ENCODE measurements at regions not wholly inside any gene's neighbourhood (a gene's known extent, or its start where the extent isn't known, plus 50 kb on each side); places are given as distances from the start of the nearest gene placed in this dataset.

DNA sequence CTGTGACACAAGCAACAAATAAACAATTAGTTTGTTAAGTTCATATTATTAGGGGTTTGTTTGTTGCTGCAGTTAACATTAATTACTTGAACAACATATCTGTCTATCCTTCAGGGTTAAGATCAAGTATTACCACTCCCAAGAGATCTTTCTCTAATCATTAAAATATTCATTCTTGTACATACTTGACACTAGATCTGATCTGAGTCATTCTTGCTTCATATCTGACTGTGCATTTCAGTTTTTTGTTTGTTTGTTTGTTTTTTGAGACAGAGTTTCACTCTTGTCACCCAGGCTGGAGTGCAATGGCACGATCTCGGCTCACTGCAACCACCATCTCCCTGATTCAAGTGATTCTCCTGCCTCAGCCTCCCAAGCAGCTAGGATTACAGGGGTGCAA is 613.3 kb upstream of the PLXNA2 start:
- TF ChIP-seq EZH2 (IDR thresholded peaks at IDR 0.05; ENCODE audit: borderline replicate concordance, insufficient read depth, low read length, poor library complexity, severe bottlenecking) (no peak), CTCF (IDR thresholded peaks at IDR 0.05; ENCODE audit: poor library complexity, severe bottlenecking) (no peak)
